ENCODE measurements at regions not wholly inside any gene's neighbourhood (a gene's known extent, or its start where the extent isn't known, plus 50 kb on each side); places are given as distances from the start of the nearest gene placed in this dataset.

- Mint-ChIP-seq H3K27me3 (no peaks in the 10 kb centered on the region), H3K9me3 (peaks cover 10% of the 10 kb centered on the region), H3K4me3 (no peak overlapping the region), H3K27ac (no peak overlapping the region), H3K36me3 (ENCODE audit: low read depth) (no peaks in the 10 kb centered on the region), H3K4me1 (no peaks in the 10 kb centered on the region)
- ChIA-PET POLR2A (no interaction called here), CTCF (no interaction called here)
- DNase-seq (no peak), ATAC-seq (ENCODE audit: low read depth) (no peak)
- intact Hi-C loops (cut with micrococcal nuclease): no loop called here
- no peak for TF ChIP-seq CTCF (IDR thresholded peaks at IDR 0.05)
Measured at GRCh38 chr10:53702489-53702888, 929.9 kb upstream of the MBL2 start.

- DNase-seq: no peak
- intact Hi-C loops (cut with micrococcal nuclease): no loop called here
- Mint-ChIP-seq H3K4me3 (no peak overlapping the region), H3K9me3 (peaks cover 8% of the 10 kb centered on the region), H3K36me3 (ENCODE audit: low read depth) (no peaks in the 10 kb centered on the region), H3K27ac (no peak overlapping the region), H3K4me1 (no peaks in the 10 kb centered on the region), H3K27me3 (no peaks in the 10 kb centered on the region)
- ChIA-PET POLR2A (no interaction called here), CTCF (no interaction called here)
- TF ChIP-seq CTCF (IDR thresholded peaks at IDR 0.05): no peak
- no peak for ATAC-seq (ENCODE audit: low read depth)
Measured at GRCh38 chr10:53701213-53701612, 928.6 kb upstream of the MBL2 start.

GRCh38 chr10:53700278-53700677 is 927.7 kb upstream of the MBL2 start:
- H3K4me1 Mint-ChIP-seq: no peaks in the 10 kb centered on the region
- POLR2A ChIA-PET: no interaction called here
- ATAC-seq (ENCODE audit: low read depth): no peak
- CTCF ChIA-PET: no interaction called here
- no peak overlapping the region for H3K27ac Mint-ChIP-seq
- TF ChIP-seq CTCF (IDR thresholded peaks at IDR 0.05): no peak
- DNase-seq: no peak
- intact Hi-C loops (cut with micrococcal nuclease): no loop called here
- H3K9me3 Mint-ChIP-seq: peaks cover 8% of the 10 kb centered on the region
- H3K36me3 Mint-ChIP-seq (ENCODE audit: low read depth): no peaks in the 10 kb centered on the region
- no peak overlapping the region for H3K4me3 Mint-ChIP-seq
- no peaks in the 10 kb centered on the region for H3K27me3 Mint-ChIP-seq

- TF ChIP-seq CTCF (IDR thresholded peaks at IDR 0.05): no peak
- CTCF ChIA-PET: no interaction called here
- no peak for DNase-seq
- peaks cover 5% of the 10 kb centered on the region for H3K9me3 Mint-ChIP-seq
- intact Hi-C loops (cut with micrococcal nuclease): no loop called here
- H3K27ac Mint-ChIP-seq: no peak overlapping the region
- no peaks in the 10 kb centered on the region for H3K36me3 Mint-ChIP-seq (ENCODE audit: low read depth)
- no peaks in the 10 kb centered on the region for H3K4me1 Mint-ChIP-seq
- H3K4me3 Mint-ChIP-seq: no peak overlapping the region
- no peak for ATAC-seq (ENCODE audit: low read depth)
- H3K27me3 Mint-ChIP-seq: no peaks in the 10 kb centered on the region
- POLR2A ChIA-PET: no interaction called here
Measured at GRCh38 chr10:53699684-53700083, 927.1 kb upstream of the MBL2 start.

- Mint-ChIP-seq H3K4me3 (no peak overlapping the region), H3K27me3 (no peaks in the 10 kb centered on the region), H3K36me3 (ENCODE audit: low read depth) (no peaks in the 10 kb centered on the region), H3K9me3 (peaks cover 5% of the 10 kb centered on the region), H3K27ac (no peak overlapping the region), H3K4me1 (no peaks in the 10 kb centered on the region)
- CTCF ChIA-PET: no interaction called here
- intact Hi-C loops (cut with micrococcal nuclease): no loop called here
- no peak for ATAC-seq (ENCODE audit: low read depth)
- POLR2A ChIA-PET: no interaction called here
- DNase-seq: no peak
- TF ChIP-seq CTCF (IDR thresholded peaks at IDR 0.05): no peak
Measured at GRCh38 chr10:53699231-53699630, 926.6 kb upstream of the MBL2 start.

All from activated B cell treated with CpG ODN at 0.5 μM for 24 hours (primary cell).